K562 (cell line): ENCODE measurements at regions not wholly inside any gene's neighbourhood (a gene's known extent, or its start where the extent isn't known, plus 50 kb on each side); places are given as distances from the start of the nearest gene placed in this dataset.

ENCODE experiments used
- ATAC-seq: fragments of 200-7000 bp; cut with Tn5 transposase; 3 replicates; pipeline ENCODE4 v1.9.1; 2020; ENCODE audit warnings: moderate library complexity
- BruUV-seq: library from RNA; stranded (reverse); fragments of 400-500 nt; replicated peaks from 2 replicates; lab custom pipeline; 2021; lab: Mats Ljungman, UMichigan
- CTCF ChIA-PET: fragments of 300-600 bp; formaldehyde crosslinking; extraction: SDS; loops from one replicate; lab custom pipeline; 2021; ENCODE audit warnings: low intra/inter-chr PET ratio; lab: Yijun Ruan, JAX
- POLR2A ChIA-PET: fragments of 300-600, 350-650 bp; sonication (Branson Sonifier 250); formaldehyde crosslinking; extraction: SDS; loops from one replicate; lab custom pipeline; 2021; ENCODE audit warnings: antibody characterized with exemption, inconsistent platforms; lab: Yijun Ruan, JAX
- DNase-seq, 4 experiments: peaks; one replicate each; pipeline versions ENCODE4 v3.0.0 to v3.0.0-alpha.2; 2011 to 2018; ENCODE audit warnings: low spot score in 3 of 4, mixed read lengths in 3 of 4; ENCODE audit errors: extremely low read depth in 1 of 4
- FAIRE-seq: peaks from 2 replicates; lab custom pipeline; 2011; peaks lifted over from hg19 to GRCh38; lab: Jason Lieb, UNC
- H2AFZ ChIP-seq: 2 replicates; pipeline ENCODE4 v1.6.0; 2011; ENCODE audit warnings: low read depth, low read length, control low read depth, inconsistent platforms
- H3K27ac ChIP-seq: fragments of 200-600 bp; 3 replicates; pipeline ENCODE4 v1.8.0; 2011; ENCODE audit warnings: low read depth, mild to moderate bottlenecking, control low read depth, inconsistent platforms, low read length, moderate library complexity, mixed read lengths; ENCODE audit errors: extremely low read depth
- H3K27me3 ChIP-seq, 2 experiments: fragments of 300-600 bp in 1 of 2; 2 replicates in 1 of 2; 3 replicates in 1 of 2; pipeline versions ENCODE4 v1.6.0 to v1.8.0; 2011; ENCODE audit warnings: inconsistent platforms in 2 of 2, low read length in 2 of 2, mild to moderate bottlenecking in 1 of 2, mixed read lengths in 1 of 2, moderate library complexity in 1 of 2; ENCODE audit not compliant: control insufficient read depth in 2 of 2, insufficient read depth in 2 of 2
- H3K36me3 ChIP-seq: fragments of 300-600 bp; 3 replicates; pipeline ENCODE4 v1.8.0; 2011; ENCODE audit warnings: mild to moderate bottlenecking, low read length, inconsistent platforms; ENCODE audit not compliant: control insufficient read depth, insufficient read depth
- H3K4me1 ChIP-seq, 2 experiments: fragments of 200-600 bp in 1 of 2; replicated peaks in 1 of 2; 2 replicates in 1 of 2; 3 replicates in 1 of 2; pipeline versions ENCODE4 v1.5.1 to v1.8.0; 2011; ENCODE audit warnings: inconsistent platforms in 2 of 2, low read length in 2 of 2, mild to moderate bottlenecking in 1 of 2, mixed read lengths in 1 of 2, moderate library complexity in 1 of 2; ENCODE audit not compliant: control insufficient read depth in 2 of 2, insufficient read depth in 2 of 2
- H3K4me2 ChIP-seq: 2 replicates; pipeline ENCODE4 v1.6.1; 2011; ENCODE audit warnings: low read length, control low read depth, inconsistent platforms, mixed read lengths; ENCODE audit not compliant: insufficient read depth
- H3K4me3 ChIP-seq: fragments of 200-600 bp; sonication (generic), shearing (Covaris generic); 2 replicates; pipeline ENCODE4 v1.5.1; 2016; ENCODE audit warnings: control low read depth, inconsistent platforms
- H3K79me2 ChIP-seq: fragments of 200-600 bp; 3 replicates; pipeline ENCODE4 v1.8.0; 2011; ENCODE audit warnings: low read length, inconsistent platforms; ENCODE audit not compliant: control insufficient read depth, insufficient read depth
- H3K9ac ChIP-seq, 2 experiments: 2 replicates each; pipeline versions ENCODE4 v1.6.0 to v1.6.1; 2011; ENCODE audit warnings: low read depth in 2 of 2, low read length in 2 of 2, control low read depth in 1 of 2, inconsistent platforms in 1 of 2, mild to moderate bottlenecking in 1 of 2, mixed read lengths in 1 of 2; ENCODE audit not compliant: insufficient read depth in 1 of 2
- H3K9me1 ChIP-seq: one replicate; pipeline ENCODE4 v1.6.0; 2011; ENCODE audit warnings: inconsistent platforms, mild to moderate bottlenecking, low read length, moderate library complexity; ENCODE audit not compliant: control insufficient read depth, insufficient read depth
- H3K9me3 ChIP-seq: replicated peaks from 2 replicates; pipeline ENCODE4 v1.5.1; 2011; ENCODE audit warnings: low read depth, low read length, inconsistent platforms; ENCODE audit not compliant: control insufficient read depth, insufficient read depth
- H4K20me1 ChIP-seq: replicated peaks from 2 replicates; pipeline ENCODE4 v1.6.1; 2011; ENCODE audit warnings: low read length, inconsistent platforms, mixed read lengths; ENCODE audit not compliant: control insufficient read depth, insufficient read depth
- BRCA1 ChIP-seq, 2 experiments: fragments of 450-650 bp in 1 of 2; sonication (generic) in 1 of 2; formaldehyde crosslinking in 1 of 2; IDR thresholded peaks; 2 replicates each; pipeline versions ENCODE4 v1.5.0 to v1.6.1; 2017 to 2020; ENCODE audit warnings: mild to moderate bottlenecking in 1 of 2, missing genetic modification reagents in 1 of 2
- CEBPG ChIP-seq, 3 experiments: fragments of 200-800 bp in 1 of 3; sonication (Bioruptor generic) in 1 of 3; sonication (generic) in 1 of 3; formaldehyde crosslinking in 1 of 3; IDR thresholded peaks in 2 of 3; conservative IDR thresholded peaks in 1 of 3; 2 replicates each; pipeline versions ENCODE4 v1.6.1 to v1.8.0; 2016 to 2022; ENCODE audit warnings: missing compliant biosample characterization in 2 of 3, missing genetic modification characterization in 2 of 3, mild to moderate bottlenecking in 1 of 3, missing genetic modification reagents in 1 of 3
- EHMT2 ChIP-seq: fragments of 450-650 bp; IDR thresholded peaks from 2 replicates; pipeline ENCODE4 v1.6.1; 2018; ENCODE audit warnings: antibody characterized with exemption
- MAFK ChIP-seq: IDR thresholded peaks from 2 replicates; pipeline ENCODE4 v1.6.1; 2011; ENCODE audit warnings: low read length, improper control_type of control experiment
- NR2C1 ChIP-seq, 2 experiments: fragments of 450-650 bp; IDR thresholded peaks; 2 replicates each; pipeline ENCODE4 v1.6.1; 2017; ENCODE audit warnings: mild to moderate bottlenecking in 2 of 2, antibody characterized with exemption in 1 of 2, inconsistent platforms in 1 of 2, missing compliant biosample characterization in 1 of 2, missing genetic modification characterization in 1 of 2
- NR2F6 ChIP-seq: fragments of 450-650 bp; formaldehyde crosslinking; IDR thresholded peaks from 2 replicates; pipeline ENCODE4 v1.4.0; 2020; ENCODE audit warnings: mild to moderate bottlenecking
- RBM17 ChIP-seq: fragments of 200-400 bp; formaldehyde crosslinking; IDR thresholded peaks from 2 replicates; pipeline ENCODE4 v1.6.1; 2017; ENCODE audit warnings: low read depth, mild to moderate bottlenecking, low read length, borderline replicate concordance
- SMARCE1 ChIP-seq: fragments of 450-650 bp; IDR thresholded peaks from 2 replicates; pipeline ENCODE4 v1.7.1; 2016; ENCODE audit warnings: mild to moderate bottlenecking
- SNRNP70 ChIP-seq: fragments of 200-400 bp; formaldehyde crosslinking; optimal IDR thresholded peaks from 2 replicates; pipeline ENCODE3; 2017; ENCODE audit warnings: low read depth, low read length
- STAG1 ChIP-seq: sonication (generic); formaldehyde crosslinking; IDR thresholded peaks from 2 replicates; pipeline ENCODE4 v1.5.0; 2020; ENCODE audit warnings: missing genetic modification reagents, borderline replicate concordance
- ZKSCAN3 ChIP-seq: fragments of 250-450 bp; sonication (Bioruptor Pico); IDR thresholded peaks from 2 replicates; pipeline ENCODE4 v1.4.0; 2020
- ZNF140 ChIP-seq: fragments of 250-450 bp; sonication (Bioruptor Pico); IDR thresholded peaks from 2 replicates; pipeline ENCODE4 v1.8.0; 2021; ENCODE audit warnings: moderate library complexity, mild to moderate bottlenecking, inconsistent platforms
- in situ Hi-C: fragments of 300-500 bp; cut with MboI; formaldehyde crosslinking; loops from 4 replicates; pipeline ENCODE4 v1.15.0; 2018; ENCODE audit warnings: inconsistent platforms, mixed read lengths
- intact Hi-C: fragments of 100-400 bp; cut with micrococcal nuclease; formaldehyde crosslinking; loops from 2 replicates; pipeline ENCODE4 v1.14.2; 2022
- TF ChIP-seq, protein P1 (sequence below), 2 experiments: fragments of 200-800 bp in 1 of 2; sonication (Bioruptor generic) in 1 of 2; sonication (generic) in 1 of 2; formaldehyde crosslinking in 1 of 2; IDR thresholded peaks in 1 of 2; conservative IDR thresholded peaks in 1 of 2; 2 replicates each; pipeline versions ENCODE4 v1.5.0 to v1.6.1; 2016 to 2020; ENCODE audit warnings: missing compliant biosample characterization in 1 of 2, missing genetic modification characterization in 1 of 2, missing genetic modification reagents in 1 of 2
- TF ChIP-seq, protein P2 (sequence below): fragments of 250-450 bp; sonication (Bioruptor Pico); IDR thresholded peaks from 2 replicates; pipeline ENCODE4 v1.5.0; 2022; ENCODE audit warnings: mild to moderate bottlenecking
- TF ChIP-seq, protein P3 (sequence below): IDR thresholded peaks from 2 replicates; pipeline ENCODE4 v1.6.1; 2016; ENCODE audit warnings: missing genetic modification characterization, missing compliant biosample characterization

DNA sequence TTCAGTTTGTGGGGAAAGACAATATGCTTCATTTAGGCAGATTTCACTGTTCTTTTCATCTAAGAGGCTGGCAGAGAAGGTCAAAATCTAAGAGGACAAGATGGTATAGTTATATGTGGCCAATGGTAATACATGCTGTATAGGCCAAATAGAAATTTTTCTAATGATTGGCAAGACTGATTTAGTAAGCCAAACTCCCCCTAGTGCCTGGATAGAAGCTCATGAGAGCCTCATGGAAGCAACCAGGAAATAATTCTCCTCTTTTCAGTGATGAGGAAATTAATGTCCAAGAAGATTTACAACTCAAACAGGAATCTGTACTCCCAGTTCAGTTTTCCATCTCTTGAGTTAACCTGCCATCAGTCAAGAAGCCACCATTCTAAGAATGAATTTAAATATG is 253.6 kb upstream of the PHF14 start:
- no TSS peak for BruUV-seq
- Histone ChIP-seq H4K20me1 (no peaks in the 10 kb centered on the region), H3K79me2 (peaks cover 93% of the 10 kb centered on the region), H3K9me3 (no peaks in the 10 kb centered on the region), H2AFZ (no peak overlapping the region), H3K9ac (no peak overlapping the region), H3K4me1 (peaks cover 0 to 7% of the 10 kb centered on the region in 2 experiments; a peak in 3 of 5 replicates), H3K27ac (no peak overlapping the region), H3K4me2 (no peak overlapping the region), H3K27me3 (no peaks in the 10 kb centered on the region), H3K36me3 (peaks cover 11% of the 10 kb centered on the region; the same call in 1 of the 3 replicates), H3K4me3 (no peak overlapping the region), H3K9me1 (no peaks in the 10 kb centered on the region)
- FAIRE-seq (no peak), DNase-seq (no peak), ATAC-seq (0 out of 3 replicates have a peak, but pooled peaks have one; percentile 16)
- ChIA-PET POLR2A (interaction anchor here (0.6 to 0.8 kb wide), 2 partner anchors 8 to 21 kb away, joined by 3 read pairs; no protein-coding TSS in a partner anchor), CTCF (no interaction called here)
- TF ChIP-seq, protein P1, sequence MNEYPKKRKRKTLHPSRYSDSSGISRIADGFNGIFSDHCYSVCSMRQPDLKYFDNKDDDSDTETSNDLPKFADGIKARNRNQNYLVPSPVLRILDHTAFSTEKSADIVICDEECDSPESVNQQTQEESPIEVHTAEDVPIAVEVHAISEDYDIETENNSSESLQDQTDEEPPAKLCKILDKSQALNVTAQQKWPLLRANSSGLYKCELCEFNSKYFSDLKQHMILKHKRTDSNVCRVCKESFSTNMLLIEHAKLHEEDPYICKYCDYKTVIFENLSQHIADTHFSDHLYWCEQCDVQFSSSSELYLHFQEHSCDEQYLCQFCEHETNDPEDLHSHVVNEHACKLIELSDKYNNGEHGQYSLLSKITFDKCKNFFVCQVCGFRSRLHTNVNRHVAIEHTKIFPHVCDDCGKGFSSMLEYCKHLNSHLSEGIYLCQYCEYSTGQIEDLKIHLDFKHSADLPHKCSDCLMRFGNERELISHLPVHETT (CRISPR knock-in tag; conservative IDR thresholded peaks at IDR 0.05 in 1 of 2, IDR thresholded peaks at IDR 0.05 in 1 of 2) = no peak
- TF ChIP-seq MAFK = no peak
- TF ChIP-seq, protein P2, sequence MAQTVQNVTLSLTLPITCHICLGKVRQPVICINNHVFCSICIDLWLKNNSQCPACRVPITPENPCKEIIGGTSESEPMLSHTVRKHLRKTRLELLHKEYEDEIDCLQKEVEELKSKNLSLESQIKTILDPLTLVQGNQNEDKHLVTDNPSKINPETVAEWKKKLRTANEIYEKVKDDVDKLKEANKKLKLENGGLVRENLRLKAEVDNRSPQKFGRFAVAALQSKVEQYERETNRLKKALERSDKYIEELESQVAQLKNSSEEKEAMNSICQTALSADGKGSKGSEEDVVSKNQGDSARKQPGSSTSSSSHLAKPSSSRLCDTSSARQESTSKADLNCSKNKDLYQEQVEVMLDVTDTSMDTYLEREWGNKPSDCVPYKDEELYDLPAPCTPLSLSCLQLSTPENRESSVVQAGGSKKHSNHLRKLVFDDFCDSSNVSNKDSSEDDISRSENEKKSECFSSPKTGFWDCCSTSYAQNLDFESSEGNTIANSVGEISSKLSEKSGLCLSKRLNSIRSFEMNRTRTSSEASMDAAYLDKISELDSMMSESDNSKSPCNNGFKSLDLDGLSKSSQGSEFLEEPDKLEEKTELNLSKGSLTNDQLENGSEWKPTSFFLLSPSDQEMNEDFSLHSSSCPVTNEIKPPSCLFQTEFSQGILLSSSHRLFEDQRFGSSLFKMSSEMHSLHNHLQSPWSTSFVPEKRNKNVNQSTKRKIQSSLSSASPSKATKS (CRISPR knock-in tag) = no peak
- TF ChIP-seq SNRNP70 = no peak
- no peak for TF ChIP-seq STAG1 (CRISPR knock-in tag)
- TF ChIP-seq, protein P3, sequence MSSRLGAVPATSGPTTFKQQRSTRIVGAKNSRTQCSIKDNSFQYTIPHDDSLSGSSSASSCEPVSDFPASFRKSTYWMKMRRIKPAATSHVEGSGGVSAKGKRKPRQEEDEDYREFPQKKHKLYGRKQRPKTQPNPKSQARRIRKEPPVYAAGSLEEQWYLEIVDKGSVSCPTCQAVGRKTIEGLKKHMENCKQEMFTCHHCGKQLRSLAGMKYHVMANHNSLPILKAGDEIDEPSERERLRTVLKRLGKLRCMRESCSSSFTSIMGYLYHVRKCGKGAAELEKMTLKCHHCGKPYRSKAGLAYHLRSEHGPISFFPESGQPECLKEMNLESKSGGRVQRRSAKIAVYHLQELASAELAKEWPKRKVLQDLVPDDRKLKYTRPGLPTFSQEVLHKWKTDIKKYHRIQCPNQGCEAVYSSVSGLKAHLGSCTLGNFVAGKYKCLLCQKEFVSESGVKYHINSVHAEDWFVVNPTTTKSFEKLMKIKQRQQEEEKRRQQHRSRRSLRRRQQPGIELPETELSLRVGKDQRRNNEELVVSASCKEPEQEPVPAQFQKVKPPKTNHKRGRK = no peak
- TF ChIP-seq ZNF140 (CRISPR knock-in tag) = no peak
- no peak for TF ChIP-seq SMARCE1
- TF ChIP-seq NR2C1 (IDR thresholded peaks at IDR 0.05) = no peak
- no peak for TF ChIP-seq NR2C1 (tag; IDR thresholded peaks at IDR 0.05)
- TF ChIP-seq BRCA1 (IDR thresholded peaks at IDR 0.05) = no peak
- no peak for TF ChIP-seq BRCA1 (CRISPR knock-in tag; IDR thresholded peaks at IDR 0.05)
- no peak for TF ChIP-seq RBM17
- TF ChIP-seq NR2F6 (CRISPR knock-in tag) = no peak
- TF ChIP-seq EHMT2 = no peak
- no peak for TF ChIP-seq ZKSCAN3 (CRISPR knock-in tag)
- no peak for TF ChIP-seq CEBPG (CRISPR knock-in tag; IDR thresholded peaks at IDR 0.05)
- TF ChIP-seq CEBPG (tag; conservative IDR thresholded peaks at IDR 0.05 in 1 of 2, IDR thresholded peaks at IDR 0.05 in 1 of 2) = no peak
- in situ Hi-C loops (no loop called here), intact Hi-C loops (no loop called here)
